ENCODE measurements at regions not wholly inside any gene's neighbourhood (a gene's known extent, or its start where the extent isn't known, plus 50 kb on each side); places are given as distances from the start of the nearest gene placed in this dataset.

GRCh38 chr1:30638086-30638485, 85.3 kb downstream of the MATN1 start:
- TF ChIP-seq CTCF (IDR thresholded peaks at IDR 0.05) = no peak
- TF ChIP-seq EP300 (IDR thresholded peaks at IDR 0.05) = no peak
- no peak for TF ChIP-seq POLR2AphosphoS5 (IDR thresholded peaks at IDR 0.05)
- TF ChIP-seq POLR2A (IDR thresholded peaks at IDR 0.05) = no peak

All from upper lobe of left lung (tissue), 4 donors.